ENCODE measurements at regions not wholly inside any gene's neighbourhood (a gene's known extent, or its start where the extent isn't known, plus 50 kb on each side); places are given as distances from the start of the nearest gene placed in this dataset.

DNA sequence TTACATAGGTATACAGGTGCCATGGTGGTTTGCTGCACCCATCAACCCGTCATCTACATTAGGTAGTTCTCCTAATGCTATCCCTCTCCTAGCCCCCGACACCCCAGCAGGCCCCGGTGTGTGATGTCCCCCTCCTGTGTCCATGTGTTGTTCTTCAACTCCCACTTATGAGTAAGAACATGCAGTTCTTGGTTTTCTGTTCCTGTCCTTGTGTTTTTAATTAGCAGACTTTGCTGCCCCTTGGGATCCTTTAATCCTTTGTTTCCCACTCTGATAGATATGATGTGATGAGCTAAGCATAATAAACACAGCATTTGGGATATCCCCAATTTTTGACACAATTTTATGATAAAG is 71.1 kb upstream of the PALS2 start:
- TF ChIP-seq, protein P1, sequence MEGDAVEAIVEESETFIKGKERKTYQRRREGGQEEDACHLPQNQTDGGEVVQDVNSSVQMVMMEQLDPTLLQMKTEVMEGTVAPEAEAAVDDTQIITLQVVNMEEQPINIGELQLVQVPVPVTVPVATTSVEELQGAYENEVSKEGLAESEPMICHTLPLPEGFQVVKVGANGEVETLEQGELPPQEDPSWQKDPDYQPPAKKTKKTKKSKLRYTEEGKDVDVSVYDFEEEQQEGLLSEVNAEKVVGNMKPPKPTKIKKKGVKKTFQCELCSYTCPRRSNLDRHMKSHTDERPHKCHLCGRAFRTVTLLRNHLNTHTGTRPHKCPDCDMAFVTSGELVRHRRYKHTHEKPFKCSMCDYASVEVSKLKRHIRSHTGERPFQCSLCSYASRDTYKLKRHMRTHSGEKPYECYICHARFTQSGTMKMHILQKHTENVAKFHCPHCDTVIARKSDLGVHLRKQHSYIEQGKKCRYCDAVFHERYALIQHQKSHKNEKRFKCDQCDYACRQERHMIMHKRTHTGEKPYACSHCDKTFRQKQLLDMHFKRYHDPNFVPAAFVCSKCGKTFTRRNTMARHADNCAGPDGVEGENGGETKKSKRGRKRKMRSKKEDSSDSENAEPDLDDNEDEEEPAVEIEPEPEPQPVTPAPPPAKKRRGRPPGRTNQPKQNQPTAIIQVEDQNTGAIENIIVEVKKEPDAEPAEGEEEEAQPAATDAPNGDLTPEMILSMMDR (IDR thresholded peaks at IDR 0.05; ENCODE audit: insufficient read depth, low read length) = no peak
- no peak for TF ChIP-seq POLR2AphosphoS5 (IDR thresholded peaks at IDR 0.05; ENCODE audit: low read depth)
- no peak for TF ChIP-seq GABPA (IDR thresholded peaks at IDR 0.05; ENCODE audit: low read depth)
